Stimulated activated CD4-positive, alpha-beta T cell treated with anti-CD3 and anti-CD28 coated beads, Interleukin-15, amount 100 ng/mL, for 48 hours (primary cell): ENCODE measurements at regions not wholly inside any gene's neighbourhood (a gene's known extent, or its start where the extent isn't known, plus 50 kb on each side); places are given as distances from the start of the nearest gene placed in this dataset.
"Not testable (repeated sequence)": the region's sequence is repeated elsewhere in the genome, so short reads cannot be mapped to it uniquely, and the experiment has no call there.

Experiments used
- DNase-seq, 2 donors: peaks; one replicate each; pipeline ENCODE4 v3.0.0-alpha.2; 2020; ENCODE audit warnings: low read depth in 2 of 2

- no peak for DNase-seq
Measured at GRCh38 chr3:64390893-64391292, 165.6 kb upstream of the PRICKLE2 start.

GRCh38 chr3:64388886-64389285 is 163.6 kb upstream of the PRICKLE2 start:
- no peak for DNase-seq

- no peak for DNase-seq
Measured at GRCh38 chr3:64387688-64388087, 162.4 kb upstream of the PRICKLE2 start.

GRCh38 chr3:64385277-64385676 is 160.0 kb upstream of the PRICKLE2 start:
- no peak for DNase-seq

GRCh38 chr3:64384561-64384960 is 159.3 kb upstream of the PRICKLE2 start:
- DNase-seq: no peak

GRCh38 chr3:64382153-64382552 is 156.9 kb upstream of the PRICKLE2 start:
- no peak for DNase-seq

- no peak for DNase-seq
Measured at GRCh38 chr3:64381367-64381766, 156.1 kb upstream of the PRICKLE2 start.

GRCh38 chr3:64380546-64380945 is 155.3 kb upstream of the PRICKLE2 start:
- DNase-seq: no peak

- DNase-seq: no peak
Measured at GRCh38 chr3:64379221-64379620, 154.0 kb upstream of the PRICKLE2 start.

GRCh38 chr3:64377942-64378341 is 152.7 kb upstream of the PRICKLE2 start:
- DNase-seq: no peak

GRCh38 chr3:64375737-64376136 is 150.5 kb upstream of the PRICKLE2 start:
- no peak for DNase-seq

GRCh38 chr3:64369390-64369789 is 144.1 kb upstream of the PRICKLE2 start:
- DNase-seq: no peak

- no peak for DNase-seq
Measured at GRCh38 chr3:64368257-64369020, 143.2 kb upstream of the PRICKLE2 start.

- DNase-seq: no peak
Measured at GRCh38 chr3:64365877-64366276, 140.6 kb upstream of the PRICKLE2 start.

- no peak for DNase-seq
Measured at GRCh38 chr3:64363842-64364241, 138.6 kb upstream of the PRICKLE2 start.

GRCh38 chr3:64361962-64362735 is 136.9 kb upstream of the PRICKLE2 start:
- no peak for DNase-seq

GRCh38 chr3:64361036-64361435 is 135.8 kb upstream of the PRICKLE2 start:
- not testable (repeated sequence) for DNase-seq

- DNase-seq: no peak
Measured at GRCh38 chr3:64360280-64360679, 135.0 kb upstream of the PRICKLE2 start.

GRCh38 chr3:64359735-64360134 is 134.5 kb upstream of the PRICKLE2 start:
- DNase-seq: no peak

- no peak for DNase-seq
Measured at GRCh38 chr3:64358853-64359252, 133.6 kb upstream of the PRICKLE2 start.

GRCh38 chr3:64358176-64358575 is 132.9 kb upstream of the PRICKLE2 start:
- DNase-seq: no peak

- DNase-seq: no peak
Measured at GRCh38 chr3:64357481-64357880, 132.2 kb upstream of the PRICKLE2 start.

GRCh38 chr3:64355401-64355807 is 130.1 kb upstream of the PRICKLE2 start:
- no peak for DNase-seq
